GM21619 (cell line): ENCODE measurements at regions not wholly inside any gene's neighbourhood (a gene's known extent, or its start where the extent isn't known, plus 50 kb on each side); places are given as distances from the start of the nearest gene placed in this dataset.

Experiments used
- ATAC-seq: cut with Tn5 transposase; IDR thresholded peaks from one replicate; pipeline ENCODE4 v1.9.1; 2021; ENCODE audit not compliant: unreplicated experiment

GRCh38 chr21:27429710-27430341 is 462.9 kb upstream of the ADAMTS5 start:
- ATAC-seq: no peak

GRCh38 chr21:27426196-27426595 is 459.3 kb upstream of the ADAMTS5 start:
- ATAC-seq: no peak

- no peak for ATAC-seq
These were observed 458.7 kb upstream of the ADAMTS5 start for GRCh38 chr21:27425574-27425973.

DNA sequence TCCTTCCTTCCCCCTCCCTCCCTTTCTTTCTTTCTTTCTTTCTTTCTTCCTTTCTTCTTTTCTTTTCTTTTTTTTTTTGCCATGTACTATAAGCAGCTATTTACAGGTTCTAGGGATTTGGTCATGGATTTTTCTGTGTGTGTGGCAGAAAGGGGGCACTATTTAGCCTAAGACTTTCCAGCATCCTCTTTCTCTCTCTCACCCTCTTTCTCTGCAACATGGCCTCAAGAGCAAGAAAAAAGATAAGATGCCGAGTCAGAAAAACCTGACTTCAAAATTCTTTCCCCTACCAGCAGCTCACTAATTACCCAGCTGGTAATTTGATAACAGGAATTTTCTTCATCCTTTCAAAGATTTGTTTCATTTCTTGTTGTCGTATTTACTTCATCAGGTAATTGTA is 458.3 kb upstream of the ADAMTS5 start:
- ATAC-seq: no peak

DNA sequence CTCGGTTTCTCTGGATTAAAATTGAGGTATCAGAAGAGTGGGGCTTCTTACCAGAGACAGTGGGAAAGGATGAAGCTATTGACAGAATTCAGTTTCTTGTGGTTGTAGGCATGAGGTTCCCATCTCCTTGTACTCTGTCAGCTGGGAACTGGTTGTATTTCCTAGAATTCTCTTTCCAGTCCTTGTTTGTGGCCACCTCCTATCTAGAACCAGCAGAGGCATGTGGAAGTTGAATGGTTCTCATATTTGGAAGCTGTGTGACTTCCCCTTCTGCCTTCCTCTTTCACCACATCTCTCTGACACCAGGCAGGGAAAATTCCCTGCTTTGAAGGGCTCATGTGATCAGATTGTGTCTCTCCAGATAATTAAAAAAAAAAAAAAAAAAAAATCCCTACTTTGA is 457.7 kb upstream of the ADAMTS5 start:
- ATAC-seq: no peak

- ATAC-seq: no peak
These were observed 457.2 kb upstream of the ADAMTS5 start for GRCh38 chr21:27423906-27424595.

DNA sequence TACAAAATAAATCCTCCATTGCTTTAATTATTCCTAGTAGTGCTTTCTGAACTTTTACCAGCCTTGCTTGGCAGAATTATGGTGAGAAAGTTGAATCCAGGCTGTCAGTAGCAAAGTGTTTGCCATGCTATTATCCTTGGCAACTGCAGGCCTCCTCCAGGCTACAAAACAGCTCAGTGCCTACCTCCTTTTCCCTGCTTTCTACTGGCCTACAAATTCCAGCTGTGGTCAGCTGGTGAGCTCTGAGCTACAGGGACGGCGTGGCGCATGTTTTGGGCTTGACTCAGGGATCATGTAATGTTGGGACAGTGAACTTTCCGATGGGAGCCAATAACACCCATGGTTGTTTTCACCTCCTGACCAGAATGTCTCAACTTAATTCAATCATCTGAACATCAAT is 456.1 kb upstream of the ADAMTS5 start:
- no peak for ATAC-seq

GRCh38 chr21:27422435-27422834 is 455.5 kb upstream of the ADAMTS5 start:
- no peak for ATAC-seq

GRCh38 chr21:27421654-27422053 is 454.8 kb upstream of the ADAMTS5 start:
- ATAC-seq: no peak

DNA sequence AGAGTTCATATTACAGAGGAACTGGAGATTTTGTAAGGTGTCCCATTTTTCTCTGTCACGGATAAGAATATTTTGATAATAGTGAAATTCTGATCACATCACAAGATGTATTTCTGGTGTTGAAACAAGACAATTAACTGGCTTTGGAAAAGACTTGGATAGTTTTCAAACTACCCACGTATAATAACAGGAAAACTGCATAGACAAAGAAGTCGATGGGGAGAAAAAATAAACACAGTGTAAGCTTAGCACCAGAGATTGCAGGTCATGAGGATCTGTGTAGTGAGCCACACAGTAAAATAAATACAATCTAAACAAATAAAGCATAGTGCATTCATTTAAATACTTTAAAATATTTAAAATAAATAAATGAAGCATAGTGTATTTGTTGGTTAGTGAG is 452.3 kb upstream of the ADAMTS5 start:
- ATAC-seq: no peak

GRCh38 chr21:27418346-27418745 is 451.5 kb upstream of the ADAMTS5 start:
- ATAC-seq: no peak

DNA sequence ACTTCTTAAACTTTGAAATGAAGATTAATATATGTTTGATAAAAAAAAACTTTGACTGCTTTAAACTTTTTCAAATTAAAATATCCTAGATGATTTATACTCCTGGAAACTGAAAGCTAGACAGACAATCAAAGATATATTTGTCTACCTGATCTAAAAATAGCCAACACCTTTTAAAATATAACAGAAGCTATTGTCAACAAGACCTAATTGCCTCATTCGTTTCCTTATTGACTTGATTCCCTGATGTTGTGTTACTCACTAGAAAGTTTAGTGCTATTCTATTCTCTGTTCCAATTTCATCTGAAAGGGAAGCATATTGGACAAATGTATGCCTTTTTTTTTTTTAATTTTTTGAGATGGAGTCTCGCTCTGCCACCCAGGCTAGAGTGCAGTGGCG is 445.6 kb upstream of the ADAMTS5 start:
- ATAC-seq: no peak

GRCh38 chr21:27408826-27409225 is 441.9 kb upstream of the ADAMTS5 start:
- ATAC-seq: no peak

GRCh38 chr21:27407271-27407670 is 440.4 kb upstream of the ADAMTS5 start:
- ATAC-seq: no peak

DNA sequence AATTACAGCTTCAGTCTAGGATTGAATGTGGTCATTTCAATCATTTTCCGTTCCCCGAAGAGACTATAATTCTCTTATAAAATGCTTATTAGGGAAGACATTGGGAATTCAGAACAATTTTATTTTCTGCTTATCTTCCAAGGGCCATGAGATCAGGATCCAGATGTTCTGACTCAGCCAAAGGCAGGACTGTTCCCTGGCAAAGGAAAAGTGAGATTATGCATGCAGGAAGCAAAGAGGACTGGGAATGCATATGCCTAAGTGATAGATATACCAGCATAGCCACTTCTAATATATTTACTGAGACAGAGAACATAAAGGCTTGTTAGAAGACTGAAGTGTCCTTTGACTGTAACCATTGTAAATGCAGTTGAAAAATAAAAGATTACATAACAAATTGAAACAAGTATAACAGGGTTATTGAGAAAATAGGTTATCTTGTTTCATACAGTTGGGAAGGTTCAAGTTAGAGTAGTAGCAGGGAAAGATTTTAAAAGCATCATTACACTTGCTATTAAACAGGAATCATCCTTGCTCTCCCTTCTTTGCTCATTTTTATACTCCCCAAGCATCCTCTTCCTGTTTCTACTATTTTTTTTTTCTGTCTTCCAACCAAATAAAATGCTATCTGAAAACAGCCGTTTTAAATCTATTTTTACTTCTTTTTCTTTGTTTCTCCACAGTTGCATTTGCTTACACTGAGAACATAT is 439.6 kb upstream of the ADAMTS5 start:
- no peak for ATAC-seq

DNA sequence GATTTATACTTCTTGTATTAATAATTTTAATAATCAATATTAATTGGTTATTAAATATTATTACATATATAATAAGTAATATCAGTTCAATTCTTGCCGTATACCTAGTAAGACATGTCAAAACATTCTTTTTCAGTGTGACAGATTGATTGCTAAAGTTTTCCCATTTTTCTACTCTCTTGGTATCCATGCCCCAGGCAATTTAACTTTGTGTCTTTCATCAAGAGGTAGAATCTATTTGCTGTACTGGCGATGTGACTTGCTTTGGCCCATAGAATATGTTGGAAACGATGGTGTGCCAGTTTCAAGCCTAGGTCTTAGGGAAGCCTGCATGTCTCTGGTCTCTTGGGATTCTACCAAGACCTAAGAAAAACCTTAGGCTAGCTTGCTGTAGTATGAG is 436.1 kb upstream of the ADAMTS5 start:
- no peak for ATAC-seq

DNA sequence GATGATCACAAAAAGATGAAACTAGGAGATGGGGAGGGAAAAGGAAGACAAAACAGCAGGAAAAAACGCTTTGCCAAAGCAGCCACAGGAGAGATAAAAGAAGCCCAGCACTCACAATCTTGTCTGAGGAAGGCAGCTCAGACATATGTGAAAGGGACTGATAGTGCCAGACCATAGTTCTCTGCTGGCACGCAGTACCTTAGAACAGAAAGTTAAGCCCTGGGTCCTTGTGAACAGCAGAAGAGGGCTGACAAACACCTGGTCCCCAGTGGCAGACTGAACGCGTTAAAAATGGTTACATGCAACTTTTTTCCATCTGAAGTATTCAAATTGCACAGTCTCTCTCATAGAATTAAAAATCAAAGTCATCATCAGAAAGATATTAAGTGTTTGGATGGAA is 433.2 kb upstream of the ADAMTS5 start:
- no peak for ATAC-seq

DNA sequence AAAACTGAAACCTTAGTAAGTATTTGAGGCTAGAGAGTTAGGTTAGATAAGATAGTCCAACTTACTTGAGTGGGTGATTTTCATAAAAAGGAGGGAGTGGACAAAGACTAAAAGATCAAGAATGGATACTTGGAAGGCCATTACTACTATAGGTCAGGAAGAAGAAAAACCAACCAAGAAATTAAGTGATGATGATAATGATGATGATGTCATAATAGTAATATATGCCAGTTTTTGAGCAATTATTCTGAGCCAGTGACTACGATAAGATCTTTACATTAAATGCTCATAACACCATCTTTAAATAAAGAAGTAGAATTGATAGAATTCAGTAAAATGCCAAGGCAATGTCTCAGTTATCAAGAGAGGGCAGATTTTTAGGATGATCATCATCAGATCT is 430.7 kb upstream of the ADAMTS5 start:
- no peak for ATAC-seq

GRCh38 chr21:27393726-27394125 is 426.8 kb upstream of the ADAMTS5 start:
- ATAC-seq: no peak

- no peak for ATAC-seq
These were observed 425.1 kb upstream of the ADAMTS5 start for GRCh38 chr21:27391990-27392389.

GRCh38 chr21:27390384-27390783 is 423.5 kb upstream of the ADAMTS5 start:
- no peak for ATAC-seq

DNA sequence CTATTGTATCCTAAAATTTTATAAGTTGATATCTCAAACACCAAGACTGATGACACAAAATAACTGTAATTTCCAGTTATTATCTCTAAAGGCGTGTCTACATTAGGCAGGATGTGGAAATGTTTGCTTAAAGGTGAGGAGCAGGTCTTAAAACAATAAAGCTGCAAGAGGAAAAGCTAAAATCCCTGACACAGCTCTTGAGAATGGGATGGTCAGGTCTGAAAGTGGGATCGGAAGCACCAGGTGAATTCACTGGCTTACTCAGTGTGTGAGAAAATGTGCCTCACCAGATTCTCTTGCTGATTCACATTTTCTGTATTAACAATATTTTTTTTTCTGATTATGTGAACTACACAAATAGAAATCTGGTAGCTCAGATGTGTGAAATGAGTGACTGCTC is 421.9 kb upstream of the ADAMTS5 start:
- ATAC-seq: no peak
